Natural killer cell treated with Interleukin-12 subunit alpha and Interleukin-12 subunit beta and Interleukin-15 and Interleukin-18, amount 100 ng/mL, for 72 hours (primary cell): ENCODE measurements at regions not wholly inside any gene's neighbourhood (a gene's known extent, or its start where the extent isn't known, plus 50 kb on each side); places are given as distances from the start of the nearest gene placed in this dataset.

Experiments
- ATAC-seq, 2 donors: fragments of 150-1000 bp; cut with Tn5 transposase in 1 of 2; sonication (Bioruptor Pico), chemical (Tn5 transposase) in 1 of 2; 2 replicates each; pipeline ENCODE4 v1.10.0; 2021
- DNase-seq: peaks from one replicate; pipeline ENCODE4 v3.0.0; 2022; ENCODE audit warnings: low spot score
- H3K27ac Mint-ChIP-seq, 2 donors: 1 replicate in 1 of 2; 2 replicates in 1 of 2; pipeline ENCODE4 v1.8.0; 2022; ENCODE audit warnings: mixed read lengths in 2 of 2, mild to moderate bottlenecking in 1 of 2, moderate library complexity in 1 of 2
- H3K27me3 Mint-ChIP-seq, 2 donors: 1 replicate in 1 of 2; 2 replicates in 1 of 2; pipeline ENCODE4 v1.8.0; 2022; ENCODE audit warnings: mixed read lengths in 2 of 2
- H3K36me3 Mint-ChIP-seq: one replicate; pipeline ENCODE4 v1.8.0; 2022; ENCODE audit warnings: mixed read lengths
- H3K4me1 Mint-ChIP-seq, 2 donors: 1 replicate in 1 of 2; 2 replicates in 1 of 2; pipeline ENCODE4 v1.8.0; 2022; ENCODE audit warnings: low read depth in 2 of 2, mixed read lengths in 2 of 2, mild to moderate bottlenecking in 1 of 2
- H3K4me3 Mint-ChIP-seq: one replicate; pipeline ENCODE4 v1.8.0; 2022; ENCODE audit warnings: mixed read lengths
- H3K9me3 Mint-ChIP-seq: 2 replicates; pipeline ENCODE4 v1.8.0; 2022; ENCODE audit warnings: mixed read lengths

GRCh38 chr14:34072921-34073320 is 122.0 kb upstream of the EGLN3 start:
- H3K36me3 Mint-ChIP-seq: no peaks in the 10 kb centered on the region
- no peak overlapping the region for H3K27ac Mint-ChIP-seq
- no peaks in the 10 kb centered on the region for H3K27me3 Mint-ChIP-seq
- no peaks in the 10 kb centered on the region for H3K4me1 Mint-ChIP-seq
- ATAC-seq (no peak), DNase-seq (no peak)
- H3K4me3 Mint-ChIP-seq: no peak overlapping the region
- peaks cover 3% of the 10 kb centered on the region for H3K9me3 Mint-ChIP-seq

- no peaks in the 10 kb centered on the region for H3K27me3 Mint-ChIP-seq
- H3K4me3 Mint-ChIP-seq: no peak overlapping the region
- H3K27ac Mint-ChIP-seq: no peak overlapping the region
- ATAC-seq (no peak), DNase-seq (no peak)
- no peaks in the 10 kb centered on the region for H3K36me3 Mint-ChIP-seq
- H3K9me3 Mint-ChIP-seq: peaks cover 3% of the 10 kb centered on the region
- no peaks in the 10 kb centered on the region for H3K4me1 Mint-ChIP-seq
Observed at GRCh38 chr14:34072401-34072800, 121.5 kb upstream of the EGLN3 start.

GRCh38 chr14:34070917-34071407 is 120.1 kb upstream of the EGLN3 start:
- DNase-seq (no peak), ATAC-seq (no peak)
- H3K9me3 Mint-ChIP-seq: peaks cover 3% of the 10 kb centered on the region
- peaks cover 0 to 2% of the 10 kb centered on the region in 2 donors for H3K27me3 Mint-ChIP-seq
- no peak overlapping the region for H3K27ac Mint-ChIP-seq
- H3K4me1 Mint-ChIP-seq: no peaks in the 10 kb centered on the region
- no peak overlapping the region for H3K4me3 Mint-ChIP-seq
- no peaks in the 10 kb centered on the region for H3K36me3 Mint-ChIP-seq

GRCh38 chr14:34069854-34070582 is 119.1 kb upstream of the EGLN3 start:
- H3K4me3 Mint-ChIP-seq: no peak overlapping the region

DNA sequence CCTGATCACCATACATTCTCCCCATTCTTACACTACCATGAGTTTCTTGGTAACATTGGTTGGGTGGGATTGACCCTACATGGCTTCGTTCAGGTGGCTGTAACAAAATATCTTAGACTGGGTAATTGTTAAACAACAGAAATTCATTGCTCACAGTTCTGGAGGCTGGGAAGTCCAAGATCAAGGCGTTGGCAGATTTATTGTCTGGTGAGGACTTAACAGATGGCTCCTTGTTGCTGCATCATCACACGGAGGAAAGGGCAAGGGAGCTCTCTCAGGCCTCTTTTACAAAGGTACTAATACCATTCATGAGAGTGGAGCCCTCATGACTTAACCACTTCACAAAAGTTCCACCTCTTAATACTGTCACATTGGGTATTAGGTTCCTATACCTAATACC is 116.7 kb upstream of the EGLN3 start:
- no peak overlapping the region for H3K27ac Mint-ChIP-seq
- H3K4me1 Mint-ChIP-seq: no peaks in the 10 kb centered on the region
- peaks cover 0 to 3% of the 10 kb centered on the region in 2 donors for H3K27me3 Mint-ChIP-seq
- no peaks in the 10 kb centered on the region for H3K36me3 Mint-ChIP-seq
- peaks cover 2% of the 10 kb centered on the region for H3K9me3 Mint-ChIP-seq
- ATAC-seq (no peak), DNase-seq (no peak)
- H3K4me3 Mint-ChIP-seq: no peak overlapping the region

More at GRCh38 chr14:34069854-34070582, 119.1 kb upstream of the EGLN3 start:
- no peak for ATAC-seq
- Mint-ChIP-seq H3K4me1 (no peaks in the 10 kb centered on the region), H3K27ac (no peak overlapping the region), H3K9me3 (peaks cover 3% of the 10 kb centered on the region), H3K27me3 (peaks cover 0 to 3% of the 10 kb centered on the region in 2 donors), H3K36me3 (no peaks in the 10 kb centered on the region)
- no peak for DNase-seq

DNA sequence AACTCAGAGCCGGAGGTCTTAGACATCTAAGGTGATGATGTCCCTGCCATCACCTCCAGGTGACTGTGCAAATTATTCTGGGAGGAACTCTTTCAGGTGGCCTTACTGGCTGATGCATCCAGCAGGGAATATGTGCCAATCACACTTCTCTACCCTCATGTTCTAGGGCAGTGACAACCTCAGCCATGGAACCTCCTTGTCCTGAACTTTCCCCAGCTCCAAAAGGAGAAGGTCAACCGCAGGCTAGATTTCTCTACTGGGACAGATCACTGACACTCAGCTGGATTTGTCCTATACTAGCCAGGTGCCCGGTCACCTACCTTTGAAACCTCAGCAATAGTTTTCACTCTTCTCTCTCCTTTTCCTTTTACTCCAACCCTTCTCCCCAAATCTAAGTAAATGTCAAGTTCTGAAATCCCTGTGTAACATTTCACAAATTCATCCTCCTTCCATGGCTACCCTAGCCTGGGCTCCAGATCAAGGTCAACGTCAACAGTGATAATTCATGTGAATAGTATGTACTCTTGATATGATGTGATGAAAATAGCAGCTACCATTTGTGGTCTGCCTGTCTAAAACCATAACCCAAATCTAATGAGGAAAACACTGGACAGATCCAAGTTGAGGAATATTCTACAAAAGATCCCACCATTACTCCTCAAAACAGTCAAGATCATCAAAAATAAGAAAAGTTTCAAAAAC is 115.0 kb upstream of the EGLN3 start:
- Mint-ChIP-seq H3K27me3 (peaks cover 8 to 9% of the 10 kb centered on the region in 2 donors), H3K36me3 (no peaks in the 10 kb centered on the region), H3K4me1 (peaks cover 2 to 3% of the 10 kb centered on the region in 2 donors), H3K27ac (no peak overlapping the region), H3K4me3 (no peak overlapping the region), H3K9me3 (no peaks in the 10 kb centered on the region)
- DNase-seq: no peak
- no peak for ATAC-seq

- Mint-ChIP-seq H3K4me3 (no peak overlapping the region), H3K9me3 (no peaks in the 10 kb centered on the region), H3K36me3 (no peaks in the 10 kb centered on the region), H3K27me3 (peaks cover 12 to 13% of the 10 kb centered on the region in 2 donors), H3K27ac (no peak overlapping the region), H3K4me1 (peaks cover 8 to 9% of the 10 kb centered on the region in 2 donors)
- no peak for DNase-seq
- no peak for ATAC-seq
Observed at GRCh38 chr14:34065236-34065635, 114.4 kb upstream of the EGLN3 start.

DNA sequence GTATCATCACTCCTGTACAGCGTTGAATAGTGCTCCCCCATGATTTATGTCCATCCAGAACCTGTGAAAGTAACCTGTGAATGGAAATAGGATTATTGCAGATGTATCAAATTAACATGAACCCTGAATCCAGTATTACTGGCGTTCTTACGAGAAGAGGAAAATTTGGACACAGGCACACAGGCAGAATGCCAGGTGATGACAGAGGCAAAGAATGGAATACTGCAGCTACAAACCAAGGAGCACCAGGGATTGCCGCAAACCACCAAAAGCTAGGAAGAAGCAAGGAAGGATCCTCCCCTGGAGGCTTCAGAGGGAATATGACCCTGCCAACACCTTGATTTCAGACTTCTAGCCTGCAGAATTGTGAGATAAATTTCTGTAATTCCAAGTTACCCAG is 113.5 kb upstream of the EGLN3 start:
- Mint-ChIP-seq H3K4me3 (no peak overlapping the region), H3K9me3 (no peaks in the 10 kb centered on the region), H3K36me3 (no peaks in the 10 kb centered on the region), H3K27me3 (peaks cover 12 to 13% of the 10 kb centered on the region in 2 donors), H3K27ac (no peak overlapping the region), H3K4me1 (peaks cover 8 to 11% of the 10 kb centered on the region in 2 donors)
- DNase-seq: no peak
- ATAC-seq: no peak

GRCh38 chr14:34063470-34064164 is 112.7 kb upstream of the EGLN3 start:
- H3K27me3 Mint-ChIP-seq: peaks cover 12 to 13% of the 10 kb centered on the region in 2 donors
- H3K4me3 Mint-ChIP-seq: no peak overlapping the region
- no peak overlapping the region for H3K27ac Mint-ChIP-seq
- no peaks in the 10 kb centered on the region for H3K36me3 Mint-ChIP-seq
- DNase-seq: no peak
- H3K4me1 Mint-ChIP-seq: peaks cover 8 to 11% of the 10 kb centered on the region in 2 donors
- no peaks in the 10 kb centered on the region for H3K9me3 Mint-ChIP-seq
- no peak for ATAC-seq

DNA sequence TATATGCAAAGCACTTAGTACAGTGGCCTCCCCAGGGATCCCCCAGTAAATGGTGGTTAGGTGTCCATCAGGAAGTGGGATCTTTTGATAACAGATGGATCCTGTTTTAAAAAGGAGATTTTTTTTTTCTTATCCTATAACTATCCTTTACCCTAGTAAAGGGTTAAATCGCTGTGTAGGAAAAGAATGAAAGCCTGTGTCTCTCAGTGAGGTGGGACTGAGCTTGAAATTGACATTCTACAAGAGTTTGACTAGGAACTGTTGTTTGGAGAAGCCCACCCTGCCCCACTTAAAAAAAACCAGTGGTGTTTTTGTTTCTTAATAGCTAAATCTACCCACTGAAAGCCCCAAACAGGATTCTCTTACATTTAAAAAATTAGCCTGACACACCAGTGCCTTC is 112.2 kb upstream of the EGLN3 start:
- peaks cover 8 to 11% of the 10 kb centered on the region in 2 donors for H3K4me1 Mint-ChIP-seq
- no peak overlapping the region for H3K27ac Mint-ChIP-seq
- H3K27me3 Mint-ChIP-seq: peaks cover 12 to 13% of the 10 kb centered on the region in 2 donors
- DNase-seq: no peak
- no peaks in the 10 kb centered on the region for H3K36me3 Mint-ChIP-seq
- H3K4me3 Mint-ChIP-seq: no peak overlapping the region
- no peaks in the 10 kb centered on the region for H3K9me3 Mint-ChIP-seq
- no peak for ATAC-seq

DNA sequence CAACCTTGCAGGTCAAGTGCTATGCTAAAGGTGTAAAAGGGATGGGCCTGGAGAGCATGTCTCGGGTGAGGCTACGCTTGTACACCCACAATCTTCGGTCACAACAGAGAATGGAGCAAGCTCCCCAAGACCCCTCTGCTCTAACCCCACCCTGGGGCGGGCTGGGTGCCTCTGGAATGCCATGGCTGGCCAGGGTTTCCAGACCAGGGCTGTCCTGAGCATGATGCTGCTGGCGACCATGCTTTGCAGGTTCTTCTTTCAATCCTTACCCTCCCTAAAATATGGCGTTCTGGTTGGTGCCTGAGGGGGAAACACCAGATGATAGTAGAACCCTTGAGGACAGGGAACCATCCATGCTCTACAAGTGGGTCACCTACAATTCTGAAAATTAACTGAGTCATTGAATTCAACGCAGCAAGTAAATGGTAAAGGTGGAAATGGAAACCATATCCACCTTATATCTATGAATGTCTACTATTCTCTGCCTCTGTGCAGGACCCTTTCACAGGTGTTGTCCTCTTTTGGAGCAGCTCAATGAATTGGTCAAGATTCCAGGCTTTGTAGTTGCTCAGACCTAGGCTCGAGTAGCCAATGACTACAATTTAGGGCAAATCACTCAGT is 111.6 kb upstream of the EGLN3 start:
- Mint-ChIP-seq H3K4me1 (peaks cover 8 to 11% of the 10 kb centered on the region in 2 donors), H3K4me3 (no peak overlapping the region), H3K9me3 (no peaks in the 10 kb centered on the region), H3K27me3 (peaks cover 12 to 13% of the 10 kb centered on the region in 2 donors), H3K27ac (no peak overlapping the region), H3K36me3 (no peaks in the 10 kb centered on the region)
- ATAC-seq: no peak
- no peak for DNase-seq

- H3K36me3 Mint-ChIP-seq: no peaks in the 10 kb centered on the region
- H3K4me1 Mint-ChIP-seq: peaks cover 8 to 11% of the 10 kb centered on the region in 2 donors
- peaks cover 10 to 12% of the 10 kb centered on the region in 2 donors for H3K27me3 Mint-ChIP-seq
- ATAC-seq: peak; percentile 2 to 20
- no peaks in the 10 kb centered on the region for H3K9me3 Mint-ChIP-seq
- peak overlapping the region; percentile 55 to 76 for H3K27ac Mint-ChIP-seq
- H3K4me3 Mint-ChIP-seq: peak overlapping the region; percentile 79
- no peak for DNase-seq
Observed at GRCh38 chr14:34060651-34060999, 109.8 kb upstream of the EGLN3 start.

- DNase-seq (peak; percentile 81), ATAC-seq (peak; percentile 90 to 95)
- H3K27me3 Mint-ChIP-seq: peaks cover 10 to 12% of the 10 kb centered on the region in 2 donors
- peak overlapping the region; percentile 55 to 76 for H3K27ac Mint-ChIP-seq
- peaks cover 8 to 12% of the 10 kb centered on the region in 2 donors for H3K4me1 Mint-ChIP-seq
- peak overlapping the region; percentile 79 for H3K4me3 Mint-ChIP-seq
- H3K9me3 Mint-ChIP-seq: no peaks in the 10 kb centered on the region
- H3K36me3 Mint-ChIP-seq: no peaks in the 10 kb centered on the region
Observed at GRCh38 chr14:34059925-34060650, 109.2 kb upstream of the EGLN3 start.
